ENCODE measurements at regions not wholly inside any gene's neighbourhood (a gene's known extent, or its start where the extent isn't known, plus 50 kb on each side); places are given as distances from the start of the nearest gene placed in this dataset.
"Not testable (repeated sequence)": the region's sequence is repeated elsewhere in the genome, so short reads cannot be mapped to it uniquely, and the experiment has no call there.

DNA sequence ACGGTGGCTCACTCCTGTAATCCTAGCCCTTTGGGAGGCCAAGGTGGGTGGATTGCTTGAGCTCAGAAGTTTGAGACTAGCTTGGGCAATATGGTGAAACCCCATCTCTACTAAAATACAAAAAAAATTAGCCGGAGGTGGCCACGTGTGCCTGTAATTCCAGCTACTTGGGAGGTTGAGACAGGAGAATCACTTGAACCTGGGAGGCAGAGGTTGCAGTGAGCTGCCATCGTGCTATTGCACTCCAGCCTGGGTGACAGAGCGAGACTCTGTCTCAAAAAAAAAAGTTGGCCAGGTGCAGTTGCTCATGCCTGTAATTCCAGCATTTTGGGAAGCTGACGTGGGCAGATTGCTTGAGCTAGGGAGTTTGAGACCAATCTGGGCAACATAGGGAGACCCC lies 79.2 kb upstream of the CLINT1 start:
- DNase-seq: not testable (repeated sequence)

DNA sequence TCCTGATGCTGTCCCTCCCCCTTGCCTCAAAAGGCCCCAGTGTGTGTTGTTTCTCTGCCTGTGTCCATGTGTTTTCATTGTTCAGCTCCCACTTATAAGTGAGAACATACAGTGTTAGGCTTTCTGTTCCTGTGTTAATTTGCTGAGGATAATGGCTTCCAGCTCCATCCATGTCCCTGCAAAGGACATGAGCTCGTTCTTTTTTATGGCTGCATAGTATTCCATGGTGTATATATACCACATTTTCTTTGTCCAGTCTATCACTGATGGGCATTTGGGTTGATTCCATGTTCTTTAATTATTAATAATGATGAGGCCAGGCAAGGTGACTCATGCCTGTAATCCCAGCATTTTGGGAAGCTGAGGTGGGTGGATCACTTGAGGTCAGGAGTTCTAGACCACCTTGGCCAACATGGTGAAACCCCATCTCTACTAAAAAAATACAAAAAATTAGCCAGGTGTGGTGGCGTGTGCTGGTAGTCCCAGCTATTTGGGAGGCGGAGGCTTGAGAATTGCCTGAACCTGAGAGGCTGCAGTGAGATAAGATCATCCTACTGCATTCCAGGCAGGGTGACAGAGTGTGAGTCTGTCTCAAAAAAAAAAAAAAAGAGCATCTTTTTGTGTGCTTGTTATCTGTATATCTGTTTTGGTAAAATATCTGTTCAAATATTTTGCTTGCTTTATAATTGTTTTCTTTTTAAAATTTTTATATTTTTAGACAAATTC lies 78.0 kb upstream of the CLINT1 start:
- DNase-seq: not testable (repeated sequence)

- no peak for DNase-seq
Observed at GRCh38 chr5:157934600-157934999, 75.7 kb upstream of the CLINT1 start.

DNA sequence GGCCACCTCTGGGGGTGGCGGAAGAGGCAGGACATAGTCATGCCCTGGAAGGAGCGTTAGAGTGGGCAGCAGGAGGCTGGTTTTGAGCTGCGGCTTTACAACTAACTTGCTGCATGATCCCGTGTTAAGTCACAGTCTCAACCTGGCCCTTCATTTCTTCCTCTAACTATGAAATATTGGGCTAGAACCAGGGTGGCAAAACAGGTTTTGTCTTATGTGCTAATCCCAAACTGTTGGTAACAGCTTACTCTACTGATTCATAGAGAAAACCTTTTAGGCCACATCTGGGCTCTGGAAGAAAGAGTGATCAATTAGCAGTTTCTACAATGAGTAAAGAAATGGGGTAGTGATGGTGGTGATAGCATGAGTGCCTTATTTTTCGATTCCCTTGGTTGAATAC lies 74.1 kb upstream of the CLINT1 start:
- DNase-seq: no peak

DNA sequence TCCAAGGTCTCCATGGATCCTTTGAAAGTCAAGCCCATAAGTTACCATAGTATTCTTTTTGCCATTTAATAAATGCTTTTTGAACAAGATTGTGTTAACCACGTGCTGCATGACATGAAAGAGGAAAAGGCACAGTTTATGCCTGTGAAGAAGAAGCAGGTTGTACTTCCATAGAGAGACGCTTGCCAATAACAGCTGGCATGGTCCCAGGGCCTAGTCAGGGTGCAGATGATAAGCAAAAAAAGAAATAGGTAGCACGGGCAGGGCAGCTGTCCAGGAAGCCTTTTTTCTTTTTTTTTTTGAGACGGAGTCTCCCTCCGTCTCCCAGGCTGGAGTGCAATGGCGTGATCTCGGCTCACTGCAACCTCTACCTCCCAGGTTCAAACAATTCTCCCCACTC lies 71.8 kb upstream of the CLINT1 start:
- no peak for DNase-seq

DNA sequence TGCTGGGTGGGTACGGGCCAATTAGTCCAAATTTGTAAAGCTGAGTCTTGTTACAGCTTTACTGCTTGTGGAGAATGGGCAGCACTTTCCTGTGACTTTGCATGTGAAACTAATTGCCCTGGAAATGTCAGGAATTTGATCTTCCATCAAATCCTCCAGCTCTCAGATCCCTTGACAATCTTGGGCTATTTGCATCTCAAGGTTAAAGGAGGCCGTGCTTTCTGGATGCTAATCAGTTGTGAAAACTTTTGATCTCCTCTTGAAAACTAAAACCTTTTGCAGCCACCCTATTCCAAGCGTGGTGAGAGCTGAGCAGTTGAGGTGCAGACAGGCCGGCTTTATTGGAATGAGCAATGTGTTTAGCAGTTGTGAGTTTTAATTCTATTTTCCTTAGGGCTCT lies 68.0 kb upstream of the CLINT1 start:
- DNase-seq: peak; percentile 5

DNA sequence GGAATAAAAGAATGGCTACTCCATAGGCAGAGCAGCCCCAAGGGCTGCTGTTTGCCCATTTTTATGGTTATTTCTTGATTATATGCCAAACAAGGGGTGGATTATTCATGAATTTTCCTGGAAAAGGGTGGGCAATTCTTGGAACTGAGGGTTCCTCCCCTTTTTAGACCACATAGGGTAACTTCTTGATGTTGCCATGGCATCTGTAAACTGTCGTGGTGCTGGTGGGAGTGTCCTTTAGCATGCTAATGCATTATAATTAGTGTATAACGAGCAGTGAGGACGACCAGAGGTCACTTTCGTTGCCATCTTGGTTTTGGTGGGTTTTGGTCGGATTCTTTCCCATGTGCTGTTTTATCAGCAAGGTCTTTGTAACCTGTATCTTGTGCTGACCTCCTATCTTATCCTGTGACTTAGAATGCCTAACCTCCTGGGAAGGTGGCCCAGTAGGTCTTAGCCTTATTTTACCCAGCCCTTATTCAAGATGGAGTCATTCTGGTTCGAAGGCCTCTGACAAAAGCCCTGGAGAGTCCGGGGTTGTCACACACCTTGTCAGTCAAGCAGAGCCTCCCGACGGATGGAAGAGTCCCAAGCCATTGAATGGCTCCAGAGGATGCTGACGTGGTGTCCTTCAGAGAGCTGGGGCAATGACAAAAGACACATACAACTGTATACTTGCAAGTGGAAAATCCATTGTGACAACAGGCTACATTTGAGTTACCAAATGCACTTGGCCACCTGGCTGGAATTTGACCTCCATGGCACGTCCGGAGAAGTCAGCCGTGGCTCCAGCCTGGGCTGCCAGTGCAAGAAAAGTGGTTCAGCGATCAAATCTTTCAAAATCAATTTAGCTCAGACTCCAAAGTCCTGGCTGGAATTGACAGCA lies 67.1 kb upstream of the CLINT1 start:
- DNase-seq: no peak

- no peak for DNase-seq
Observed at GRCh38 chr5:157924931-157925729, 66.2 kb upstream of the CLINT1 start.

GRCh38 chr5:157924490-157924889 lies 65.5 kb upstream of the CLINT1 start:
- no peak for DNase-seq

GRCh38 chr5:157923765-157924164 lies 64.8 kb upstream of the CLINT1 start:
- no peak for DNase-seq

- DNase-seq: no peak
Observed at GRCh38 chr5:157922026-157922425, 63.1 kb upstream of the CLINT1 start.

- no peak for DNase-seq
Observed at GRCh38 chr5:157920828-157921170, 61.9 kb upstream of the CLINT1 start.

GRCh38 chr5:157918811-157919742 lies 60.1 kb upstream of the CLINT1 start:
- DNase-seq: peak; percentile 18

- DNase-seq: peak; percentile 63
Observed at GRCh38 chr5:157917899-157918809, 59.2 kb upstream of the CLINT1 start.

GRCh38 chr5:157917491-157917890 lies 58.5 kb upstream of the CLINT1 start:
- DNase-seq: peak; percentile 6

GRCh38 chr5:157915638-157916037 lies 56.7 kb upstream of the CLINT1 start:
- DNase-seq: peak; percentile 96

GRCh38 chr5:157914151-157914788 lies 55.3 kb upstream of the CLINT1 start:
- DNase-seq: peak; percentile 61

GRCh38 chr5:157913575-157913974 lies 54.6 kb upstream of the CLINT1 start:
- peak; percentile 9 for DNase-seq

GRCh38 chr5:157912621-157913325 lies 53.8 kb upstream of the CLINT1 start:
- peak; percentile 63 for DNase-seq

Measured in tongue (tissue), 1 donor.